Endodermal cell (in vitro differentiated cells): ENCODE measurements at regions not wholly inside any gene's neighbourhood (a gene's known extent, or its start where the extent isn't known, plus 50 kb on each side); places are given as distances from the start of the nearest gene placed in this dataset.

Experiments used
- DNase-seq: peaks from one replicate; pipeline ENCODE4 v3.0.0-alpha.2; 2017
- H3K27ac ChIP-seq: 2 replicates; pipeline ENCODE4 v1.5.1; 2013; ENCODE audit warnings: mild to moderate bottlenecking, low read depth, low read length, moderate library complexity
- H3K27me3 ChIP-seq: 2 replicates; pipeline ENCODE4 v1.6.1; 2013; ENCODE audit warnings: mild to moderate bottlenecking, low read length, moderate library complexity; ENCODE audit not compliant: insufficient read depth, control insufficient read depth, poor library complexity, severe bottlenecking
- H3K36me3 ChIP-seq: 2 replicates; pipeline ENCODE4 v1.7.0; 2013; ENCODE audit warnings: mild to moderate bottlenecking, low read length, moderate library complexity; ENCODE audit not compliant: control insufficient read depth, insufficient read depth
- H3K4me1 ChIP-seq: one replicate; pipeline ENCODE4 v1.7.0; 2013; ENCODE audit warnings: low read length; ENCODE audit not compliant: control insufficient read depth, insufficient read depth
- H3K4me3 ChIP-seq: 2 replicates; pipeline ENCODE4 v1.5.1; 2013; ENCODE audit warnings: mild to moderate bottlenecking, low read length, moderate library complexity
- H3K9ac ChIP-seq: 2 replicates; pipeline ENCODE4 v1.6.1; 2013; ENCODE audit warnings: mild to moderate bottlenecking, low read length, moderate library complexity; ENCODE audit not compliant: poor library complexity, severe bottlenecking; ENCODE audit errors: extremely low read depth
- H3K9me3 ChIP-seq: 2 replicates; pipeline ENCODE4 v1.6.1; 2013; ENCODE audit warnings: mild to moderate bottlenecking, low read length, moderate library complexity; ENCODE audit not compliant: control insufficient read depth
- H3K27ac Mint-ChIP-seq: 2 replicates; pipeline ENCODE4 v1.8.0; 2020; ENCODE audit warnings: mixed read lengths
- H3K27me3 Mint-ChIP-seq: 2 replicates; pipeline ENCODE4 v1.8.0; 2021; ENCODE audit warnings: mild to moderate bottlenecking, mixed read lengths; ENCODE audit not compliant: insufficient read depth
- H3K36me3 Mint-ChIP-seq: 2 replicates; pipeline ENCODE4 v1.8.0; 2020; ENCODE audit warnings: low read depth, mixed read lengths
- H3K4me1 Mint-ChIP-seq: 2 replicates; pipeline ENCODE4 v1.8.0; 2020; ENCODE audit warnings: mixed read lengths
- H3K4me3 Mint-ChIP-seq: 2 replicates; pipeline ENCODE4 v1.8.0; 2020; ENCODE audit warnings: mild to moderate bottlenecking, moderate library complexity, mixed read lengths
- H3K9me3 Mint-ChIP-seq: 2 replicates; pipeline ENCODE4 v1.8.0; 2020; ENCODE audit warnings: mild to moderate bottlenecking, mixed read lengths
- CTCF ChIP-seq: fragments of 200-600 bp; sonication (generic); conservative IDR thresholded peaks from 2 replicates; pipeline ENCODE4 v1.5.0; 2021; ENCODE audit warnings: antibody characterized with exemption, mild to moderate bottlenecking
- WGBS, 2 experiments: methylation state at CpG; one replicate each; pipeline versions ENCODE4 v1.1.5 to v1.1.7; 2013; ENCODE audit warnings: missing lambda C conversion rate in 2 of 2, mixed read lengths in 1 of 2; ENCODE audit not compliant: insufficient coverage in 1 of 2, insufficient read length in 1 of 2; 5-methylcytosine and 5-hydroxymethylcytosine counted together

GRCh38 chr14:61877768-61878167 lies 115.5 kb downstream of the SNAPC1 start:
- H3K27me3 ChIP-seq: peaks cover 16% of the 10 kb centered on the region
- H3K36me3 ChIP-seq: no peaks in the 10 kb centered on the region
- Mint-ChIP-seq H3K36me3 (no peaks in the 10 kb centered on the region), H3K9me3 (no peaks in the 10 kb centered on the region), H3K27me3 (no peaks in the 10 kb centered on the region), H3K4me1 (peaks cover 16% of the 10 kb centered on the region), H3K27ac (peak overlapping the region; percentile 25), H3K4me3 (no peak overlapping the region)
- no peaks in the 10 kb centered on the region for H3K9me3 ChIP-seq
- H3K27ac ChIP-seq: no peak overlapping the region
- no peak for DNase-seq
- TF ChIP-seq CTCF: no peak
- H3K4me1 ChIP-seq: no peaks in the 10 kb centered on the region
- WGBS, 2 experiments: 89 to 100% methylated on average over 1 to 5 of the region's 5 CpGs
- no peak overlapping the region for H3K4me3 ChIP-seq
- H3K9ac ChIP-seq: no peak overlapping the region

DNA sequence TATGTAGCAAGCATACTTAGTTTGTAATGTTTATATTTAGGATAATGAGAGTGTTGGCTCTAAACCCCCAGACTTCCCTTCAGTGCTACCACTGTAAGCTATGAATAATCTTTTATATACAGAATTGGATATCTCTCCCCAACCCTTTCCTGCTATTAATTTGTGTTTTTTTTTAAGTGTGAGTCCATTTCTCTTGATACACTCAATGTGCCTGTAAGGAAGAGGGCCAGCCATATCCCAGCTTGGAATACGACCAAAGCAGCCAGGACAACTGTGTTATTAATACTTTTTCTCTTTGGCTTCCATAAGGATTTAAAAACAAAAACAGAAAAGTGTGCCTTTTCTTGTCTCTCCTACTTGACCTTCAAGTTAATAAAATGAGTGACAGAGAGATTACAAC lies 116.7 kb downstream of the SNAPC1 start:
- Mint-ChIP-seq H3K27me3 (no peaks in the 10 kb centered on the region), H3K9me3 (no peaks in the 10 kb centered on the region), H3K4me3 (no peak overlapping the region), H3K36me3 (no peaks in the 10 kb centered on the region), H3K4me1 (peaks cover 16% of the 10 kb centered on the region), H3K27ac (no peak overlapping the region)
- Histone ChIP-seq H3K27ac (no peak overlapping the region), H3K9ac (no peak overlapping the region), H3K4me1 (no peaks in the 10 kb centered on the region), H3K9me3 (no peaks in the 10 kb centered on the region), H3K36me3 (no peaks in the 10 kb centered on the region), H3K4me3 (no peak overlapping the region), H3K27me3 (peaks cover 16% of the 10 kb centered on the region)
- DNase-seq: no peak
- TF ChIP-seq CTCF: no peak
- WGBS, 2 experiments: 100% methylated on average over 1 of the region's 1 CpG; no CpG with 5 or more reads in 1 of the 2 experiments

GRCh38 chr14:61881046-61881445 lies 118.8 kb downstream of the SNAPC1 start:
- H3K36me3 ChIP-seq: no peaks in the 10 kb centered on the region
- no peaks in the 10 kb centered on the region for H3K4me1 ChIP-seq
- 90 to 100% methylated on average over 1 of the region's 1 CpG for whole genome bisulfite sequencing, 2 experiments
- Mint-ChIP-seq H3K9me3 (no peaks in the 10 kb centered on the region), H3K4me1 (peaks cover 16% of the 10 kb centered on the region), H3K27ac (no peak overlapping the region), H3K27me3 (no peaks in the 10 kb centered on the region), H3K36me3 (no peaks in the 10 kb centered on the region), H3K4me3 (no peak overlapping the region)
- H3K4me3 ChIP-seq: no peak overlapping the region
- no peak for DNase-seq
- H3K27ac ChIP-seq: no peak overlapping the region
- no peaks in the 10 kb centered on the region for H3K9me3 ChIP-seq
- peaks cover 16% of the 10 kb centered on the region for H3K27me3 ChIP-seq
- TF ChIP-seq CTCF: no peak
- H3K9ac ChIP-seq: no peak overlapping the region
